ENCODE measurements at regions not wholly inside any gene's neighbourhood (a gene's known extent, or its start where the extent isn't known, plus 50 kb on each side); places are given as distances from the start of the nearest gene placed in this dataset.

DNA sequence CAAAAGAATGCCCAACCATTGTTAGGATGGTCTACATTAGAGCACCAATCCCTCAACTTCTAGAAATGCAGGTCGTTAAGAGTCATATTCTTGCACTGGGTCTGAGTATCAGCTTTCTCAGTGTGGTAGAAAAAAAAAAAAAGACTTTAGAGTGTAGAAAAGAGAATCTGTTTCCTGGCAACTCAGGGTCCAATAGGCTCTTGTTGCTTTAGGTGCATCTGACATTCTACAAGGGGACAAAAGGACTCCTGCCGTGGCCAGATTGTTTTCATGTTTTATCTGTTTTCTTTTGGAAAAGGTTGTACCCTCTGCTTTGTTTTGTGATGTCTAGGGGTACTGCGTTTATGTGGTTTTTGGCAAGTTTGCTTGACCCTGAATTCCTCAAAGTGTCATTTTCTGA lies 105.4 kb upstream of the KCNK2 start:
- no peak for DNase-seq (ENCODE audit: low spot score)
- ATAC-seq: no peak

DNA sequence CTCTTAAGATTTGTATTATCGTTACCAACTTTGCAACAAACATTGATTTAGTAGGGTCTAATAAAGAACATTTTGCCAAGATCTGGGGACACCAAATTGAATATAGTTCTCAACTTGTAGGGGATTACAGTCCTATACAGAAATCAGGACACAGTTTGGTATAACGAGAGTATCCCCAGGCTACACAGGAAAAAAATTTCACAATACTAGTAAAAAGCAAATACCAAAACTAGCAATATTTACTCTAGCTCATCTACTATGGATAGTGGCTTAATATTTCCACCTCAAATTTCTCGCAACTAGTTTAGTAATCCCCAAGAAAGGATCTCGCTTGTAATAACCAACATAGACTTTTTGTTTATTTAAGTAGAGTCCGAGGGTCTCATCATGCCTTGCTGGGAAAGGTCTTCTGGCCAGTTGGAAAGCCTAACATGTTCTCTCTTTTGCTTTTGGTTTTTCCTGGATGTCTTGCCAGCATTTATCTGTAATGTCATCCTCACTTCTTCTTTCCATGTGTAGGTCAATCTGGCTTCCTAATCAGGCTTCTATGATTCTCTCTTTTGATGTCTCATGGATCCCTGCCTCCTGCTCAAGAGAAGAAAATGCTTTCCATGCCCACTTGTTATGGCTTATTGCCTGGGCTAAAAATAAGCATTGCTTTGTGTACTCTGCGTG lies 104.7 kb upstream of the KCNK2 start:
- ATAC-seq: peak; percentile 87
- DNase-seq (ENCODE audit: low spot score): no peak

DNA sequence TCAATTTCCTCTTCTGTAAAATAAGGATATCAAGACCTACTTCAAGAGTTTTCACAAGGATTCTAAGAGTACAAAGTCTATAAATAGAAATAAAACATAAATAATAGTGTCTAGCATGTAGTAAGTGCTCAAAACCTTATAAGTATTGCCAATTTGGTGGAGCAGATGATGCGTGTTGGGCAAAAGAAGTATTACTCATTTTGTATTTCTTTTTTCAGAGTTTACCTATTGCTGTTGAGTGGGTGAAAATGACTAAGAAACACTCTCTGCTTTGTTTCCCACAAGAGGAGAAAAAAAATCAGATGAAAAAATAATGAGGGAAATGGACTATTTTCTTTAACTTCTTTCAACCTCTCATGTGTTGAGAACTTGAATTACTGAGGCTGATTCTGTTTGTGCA lies 103.3 kb upstream of the KCNK2 start:
- no peak for ATAC-seq
- no peak for DNase-seq (ENCODE audit: low spot score)

DNA sequence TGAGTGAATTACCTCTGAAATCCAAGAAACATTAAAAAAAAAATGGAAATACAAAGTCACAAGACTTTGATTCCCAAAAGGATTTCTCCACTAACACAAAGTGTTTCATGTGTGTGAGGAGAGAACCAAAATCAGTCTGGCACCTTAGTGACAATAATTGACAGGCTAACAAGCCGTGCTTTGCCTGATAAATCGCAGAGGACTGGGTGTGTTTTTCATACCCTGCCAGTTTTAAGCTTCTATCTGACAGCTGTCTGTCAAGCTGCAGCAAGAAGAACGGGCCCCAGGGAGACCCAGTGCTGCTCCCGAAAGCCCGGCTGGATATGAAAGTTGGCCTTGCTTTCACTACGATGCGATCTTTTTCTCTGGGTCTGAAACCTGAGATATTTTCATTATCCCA lies 101.6 kb upstream of the KCNK2 start:
- ATAC-seq (no peak), DNase-seq (ENCODE audit: low spot score) (no peak)

DNA sequence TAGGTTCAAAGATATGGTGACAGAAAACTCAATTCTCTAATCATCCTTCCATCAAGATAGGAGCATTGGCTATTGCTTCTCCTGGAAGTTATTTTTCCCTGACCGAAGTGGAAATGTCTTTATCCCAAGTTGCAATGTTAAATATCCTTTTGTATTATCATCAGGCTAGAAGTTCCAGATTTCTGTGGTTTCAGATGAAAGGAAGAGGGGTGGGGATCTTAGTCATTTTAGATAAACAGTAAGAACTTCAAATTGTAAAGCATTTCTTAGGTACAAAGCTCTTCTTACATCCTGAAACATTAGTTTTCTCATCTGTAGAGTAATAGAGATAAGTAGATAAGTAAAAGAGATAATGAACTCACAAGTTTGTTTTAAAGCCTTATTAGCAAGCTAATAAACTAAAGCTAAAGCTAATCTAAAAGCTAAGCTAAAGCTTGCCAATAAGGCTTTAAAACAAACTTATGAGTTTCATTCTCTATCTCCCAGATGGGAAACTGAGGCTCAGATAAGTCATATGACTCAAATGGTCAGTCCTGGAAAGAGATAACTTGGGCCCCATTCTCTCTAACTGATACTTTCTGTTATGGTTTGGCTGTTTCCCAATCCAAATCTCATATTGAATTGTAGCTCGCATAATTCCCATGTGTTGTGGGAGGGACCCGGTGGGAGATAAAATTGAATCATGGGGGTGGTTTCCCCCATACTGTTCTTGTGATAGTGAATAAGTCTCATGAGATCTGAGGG lies 99.2 kb upstream of the KCNK2 start:
- DNase-seq (ENCODE audit: low spot score) (no peak), ATAC-seq (no peak)

DNA sequence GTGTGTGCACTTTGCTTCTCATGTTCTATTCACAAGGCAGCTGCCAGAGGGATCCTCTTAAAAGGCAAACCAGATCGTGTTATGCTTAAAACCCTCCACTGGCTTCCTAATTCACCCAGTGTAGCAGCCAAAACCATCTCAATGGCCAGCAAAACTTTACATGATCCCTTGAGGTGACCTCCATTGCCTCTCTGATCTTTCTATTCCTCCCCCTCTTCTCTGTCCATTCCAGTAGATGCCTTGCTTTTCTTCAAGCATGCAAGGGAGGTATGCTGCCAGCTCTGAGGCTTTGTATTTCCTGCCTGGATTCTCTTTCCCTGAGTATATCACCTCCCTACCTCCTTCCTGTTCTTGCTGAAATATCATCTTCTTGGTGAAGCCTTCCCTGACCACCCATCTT lies 93.2 kb upstream of the KCNK2 start:
- DNase-seq (ENCODE audit: low spot score) (no peak), ATAC-seq (no peak)

DNA sequence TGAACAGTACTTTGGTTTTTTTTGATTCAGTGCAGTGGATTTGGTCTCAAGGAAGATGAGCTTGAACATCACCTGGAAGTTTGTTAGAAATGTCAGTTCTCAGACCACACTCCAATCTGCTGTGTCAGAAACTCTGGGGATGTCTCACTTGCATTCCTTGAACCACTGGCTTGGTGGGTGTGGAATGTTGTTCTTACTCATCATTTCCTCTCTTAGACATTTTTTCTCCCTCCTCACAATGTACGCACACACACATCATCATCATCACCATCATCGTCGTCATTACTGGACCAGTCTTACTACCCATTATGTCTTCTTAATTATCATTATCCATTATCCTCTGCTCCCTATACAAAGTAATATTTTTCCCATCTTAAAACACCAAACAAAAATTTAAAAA lies 91.9 kb upstream of the KCNK2 start:
- DNase-seq (ENCODE audit: low spot score) (no peak), ATAC-seq (no peak)

DNA sequence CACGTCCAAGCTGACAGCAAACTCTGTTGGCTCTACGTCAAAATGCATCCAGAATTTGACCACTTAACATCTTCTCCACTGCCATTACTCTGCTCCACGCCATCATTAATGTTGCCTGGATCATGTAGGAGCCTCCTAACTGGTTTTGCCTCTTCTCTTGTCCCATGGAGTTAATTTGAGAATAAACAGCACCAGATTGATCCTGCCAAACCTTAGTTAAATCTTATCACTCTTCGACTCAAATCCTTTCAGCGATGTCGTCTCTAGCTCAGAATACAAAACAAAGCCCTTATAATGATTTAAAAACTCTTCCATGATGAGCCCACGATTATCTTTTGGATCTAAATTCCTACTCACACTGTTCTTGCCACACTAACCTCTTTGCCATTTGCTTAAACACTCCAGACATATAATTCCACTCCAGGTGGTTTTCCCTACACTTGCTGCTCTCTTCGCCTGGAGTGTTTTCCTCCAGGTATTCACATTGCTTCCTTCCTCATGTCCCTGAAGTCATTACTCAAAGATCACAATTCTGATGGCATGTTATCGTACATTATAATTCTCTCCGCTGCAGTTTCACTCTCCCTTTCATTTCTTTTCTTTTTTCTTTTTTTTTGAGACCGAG lies 90.7 kb upstream of the KCNK2 start:
- no peak for ATAC-seq
- DNase-seq (ENCODE audit: low spot score): no peak

DNA sequence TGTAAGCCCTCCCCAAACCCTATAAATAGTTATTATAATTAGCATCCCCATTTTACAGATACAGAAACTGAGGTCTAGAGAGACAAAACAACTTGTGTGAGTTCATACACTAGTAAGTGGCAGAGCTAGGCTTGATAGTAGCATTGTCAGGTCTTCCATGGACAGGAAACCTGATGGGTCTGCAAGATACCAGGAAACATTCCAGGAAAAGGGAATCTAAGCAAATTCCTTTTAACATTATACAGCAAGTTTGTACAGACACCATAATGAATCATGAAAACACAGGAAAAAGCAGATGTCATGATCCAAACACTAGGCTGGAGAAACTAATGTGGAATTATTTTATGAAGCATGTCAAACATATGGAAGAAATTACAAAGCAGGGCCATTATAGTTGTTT lies 89.1 kb upstream of the KCNK2 start:
- ATAC-seq (no peak), DNase-seq (ENCODE audit: low spot score) (no peak)

DNA sequence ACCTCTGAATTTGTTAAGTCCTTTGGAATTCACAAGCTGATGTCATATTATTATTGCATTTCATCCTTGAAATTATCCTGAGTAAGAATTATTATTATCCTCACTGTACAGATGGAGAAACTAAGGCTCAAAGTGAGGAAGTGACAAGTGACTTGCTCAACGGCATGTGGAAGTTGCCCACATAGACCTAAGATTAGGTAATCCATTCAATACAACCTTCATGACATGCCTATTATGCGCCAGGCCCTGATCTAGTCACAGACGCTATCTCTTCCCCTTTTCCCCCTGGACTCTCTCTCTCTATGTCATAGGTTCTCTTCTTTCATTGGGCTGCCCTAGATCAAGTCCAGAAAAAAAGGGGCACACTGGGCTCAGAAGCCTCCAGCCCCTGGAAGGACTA lies 84.9 kb upstream of the KCNK2 start:
- ATAC-seq: no peak
- no peak for DNase-seq (ENCODE audit: low spot score)

DNA sequence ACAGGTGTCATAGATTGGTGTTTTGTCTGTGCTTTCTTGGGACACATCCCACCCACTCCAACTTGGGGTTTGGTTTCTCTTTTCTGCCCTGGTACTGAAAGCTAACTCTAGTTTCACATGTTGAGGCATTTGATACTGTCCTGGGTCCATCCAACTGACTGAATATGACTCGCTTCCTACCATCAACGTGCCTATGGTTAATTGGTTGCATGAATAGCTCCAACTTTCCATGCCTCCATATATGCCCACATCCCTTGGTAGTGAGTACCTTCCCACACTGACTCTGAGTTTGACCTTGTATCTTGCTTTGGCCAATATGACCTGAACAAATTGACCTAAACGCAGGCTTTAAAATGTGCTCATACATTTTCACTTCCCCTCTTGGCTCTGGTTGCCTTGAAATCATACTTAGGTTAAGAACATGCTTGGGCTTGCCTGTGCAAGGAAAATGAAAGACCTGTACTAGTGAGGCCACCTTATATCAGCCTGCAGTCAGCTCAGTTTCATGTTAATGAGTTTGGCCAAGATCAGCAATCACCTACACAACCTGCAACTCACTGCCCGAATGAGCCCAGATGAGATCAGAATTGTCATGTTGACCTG lies 81.0 kb upstream of the KCNK2 start:
- no peak for ATAC-seq
- DNase-seq (ENCODE audit: low spot score): no peak

DNA sequence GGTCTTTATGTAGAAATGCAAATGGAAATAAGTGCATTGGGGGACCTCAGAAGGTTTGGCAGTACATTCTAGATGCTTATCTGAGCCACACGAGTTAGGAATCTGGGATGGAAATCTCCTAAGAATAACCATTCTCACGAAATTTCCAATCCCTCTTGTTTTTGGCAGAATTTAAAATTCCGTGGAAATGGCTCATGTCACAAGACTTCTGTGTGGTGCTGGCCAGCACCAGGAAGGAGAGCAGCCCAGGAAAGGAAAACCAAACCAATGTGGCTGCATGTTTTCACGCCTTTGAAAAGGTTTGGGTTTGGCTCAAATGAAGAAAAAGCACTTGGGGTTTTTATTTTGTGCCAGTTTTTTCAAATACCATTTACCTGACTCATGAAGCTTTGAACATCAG lies 80.1 kb upstream of the KCNK2 start:
- DNase-seq (ENCODE audit: low spot score) (no peak), ATAC-seq (no peak)

DNA sequence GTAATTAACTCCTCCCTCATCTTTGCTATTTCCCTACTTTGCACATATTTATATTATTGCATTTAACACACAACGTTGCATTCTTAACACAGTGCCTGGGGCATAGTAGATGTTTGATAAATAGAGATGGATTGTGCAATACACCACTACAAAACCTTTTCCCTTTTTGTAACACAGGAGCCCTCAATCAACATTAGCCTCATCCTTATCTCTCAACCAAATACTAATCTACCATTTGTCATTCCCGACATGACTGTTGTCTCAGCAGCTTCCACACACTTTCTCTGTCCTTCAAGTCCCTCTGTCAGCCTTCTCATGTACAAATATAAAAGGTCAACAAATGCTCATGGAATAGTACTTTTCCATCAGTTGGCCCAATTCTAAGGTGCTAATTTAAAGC lies 78.9 kb upstream of the KCNK2 start:
- DNase-seq (ENCODE audit: low spot score) (no peak), ATAC-seq (no peak)

DNA sequence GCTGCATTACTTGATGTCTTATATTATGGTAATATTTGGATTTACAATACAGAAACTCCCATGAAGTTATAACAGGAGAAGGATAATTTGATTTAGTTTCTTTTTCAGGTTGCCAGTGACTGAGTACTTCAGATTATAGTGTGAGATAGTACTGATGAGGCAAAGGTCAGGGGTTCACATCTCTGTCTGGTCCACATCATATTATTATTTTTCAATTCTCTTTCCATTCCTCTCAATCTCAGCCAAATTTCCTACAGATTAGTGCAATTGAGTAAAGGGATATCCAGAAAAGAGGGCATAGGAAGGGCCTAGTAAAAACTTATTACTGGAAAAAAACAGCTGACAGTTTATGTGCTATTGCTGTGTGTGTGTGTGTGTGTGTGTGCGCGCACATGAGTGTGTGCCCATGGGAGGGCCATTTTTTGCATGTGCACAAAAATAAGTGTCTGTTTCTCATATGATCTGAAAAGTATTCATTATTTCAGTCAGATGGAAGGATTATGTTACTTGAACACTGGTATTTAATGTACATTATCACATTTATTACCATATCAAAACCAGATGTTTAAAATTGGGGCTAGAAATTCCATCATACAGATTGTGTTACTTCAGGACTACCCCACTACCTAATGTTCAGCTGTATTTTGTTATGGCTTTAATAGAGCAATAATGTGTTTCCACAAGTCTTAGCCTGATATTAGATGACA lies 78.3 kb upstream of the KCNK2 start:
- DNase-seq (ENCODE audit: low spot score): no peak
- no peak for ATAC-seq

DNA sequence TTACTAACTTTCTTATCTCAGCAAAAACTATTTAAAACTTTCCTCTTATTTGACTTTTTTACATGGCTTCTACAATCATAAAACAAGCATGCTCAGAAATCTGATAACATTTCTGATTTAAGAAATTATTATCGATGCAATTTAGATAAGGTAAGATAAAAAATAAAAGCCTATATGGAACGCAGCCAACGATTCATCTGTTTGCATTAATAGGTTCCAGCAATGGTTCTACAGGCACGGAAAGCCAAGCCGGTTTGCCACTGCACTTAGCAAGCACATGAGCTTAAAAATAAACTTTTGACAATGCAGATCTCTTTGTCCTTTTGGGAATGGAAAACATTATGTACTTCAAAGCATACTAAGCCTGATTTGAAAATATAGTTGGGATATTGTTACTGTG lies 77.5 kb upstream of the KCNK2 start:
- ATAC-seq (no peak), DNase-seq (ENCODE audit: low spot score) (no peak)

DNA sequence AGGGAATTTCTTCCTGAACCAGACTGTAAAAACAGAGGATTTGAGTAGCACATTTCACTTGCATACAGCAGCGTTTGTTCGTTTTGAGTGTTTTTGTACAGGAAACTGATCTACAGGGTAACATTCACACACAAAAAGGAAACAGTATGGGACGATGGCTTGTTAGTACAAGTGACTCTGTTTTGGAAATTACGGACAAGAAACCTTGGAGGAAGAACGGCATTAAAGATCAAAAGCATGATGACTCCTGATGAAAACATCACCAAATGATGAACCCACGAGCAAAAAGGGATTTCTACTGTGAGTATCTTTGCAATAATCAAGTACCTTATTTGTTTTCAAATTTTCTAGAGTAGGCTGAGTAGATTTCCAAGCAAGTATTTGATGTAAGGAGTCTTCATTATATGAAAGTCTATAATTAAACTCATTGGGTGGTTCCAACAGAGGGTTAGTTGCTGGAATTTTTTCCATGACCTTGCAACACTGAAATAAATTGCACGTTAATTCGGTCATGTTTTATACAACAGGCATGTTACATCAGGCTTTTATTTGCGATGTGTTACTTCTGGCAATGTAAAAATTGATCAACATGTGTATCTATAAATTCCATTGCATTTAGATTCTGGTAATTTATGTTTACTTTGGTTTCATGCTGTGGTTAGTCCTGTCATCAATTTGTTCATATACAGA lies 76.7 kb upstream of the KCNK2 start:
- no peak for ATAC-seq

DNA sequence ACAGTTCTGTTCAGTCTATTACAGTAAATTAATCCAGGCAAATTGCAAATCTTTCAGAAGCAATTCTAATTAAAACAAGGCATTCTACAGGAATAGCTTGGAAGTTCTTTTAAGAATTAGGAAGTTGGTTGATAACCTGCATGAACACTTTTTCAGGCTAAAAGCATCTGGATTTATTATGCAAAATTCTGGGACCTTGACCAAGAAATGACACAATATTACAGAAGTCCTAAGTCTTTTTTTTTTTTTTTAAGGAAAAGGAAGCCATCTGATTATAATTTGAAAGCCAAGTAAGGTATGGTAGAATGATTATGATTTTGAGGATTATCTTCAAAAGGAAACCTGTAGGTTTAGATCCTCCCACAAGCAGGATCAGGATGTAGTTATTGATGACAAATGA lies 74.7 kb upstream of the KCNK2 start:
- ATAC-seq (no peak), DNase-seq (ENCODE audit: low spot score) (no peak)

More for the DNA sequence above, 76.7 kb upstream of the KCNK2 start:
- no peak for DNase-seq (ENCODE audit: low spot score)

DNA sequence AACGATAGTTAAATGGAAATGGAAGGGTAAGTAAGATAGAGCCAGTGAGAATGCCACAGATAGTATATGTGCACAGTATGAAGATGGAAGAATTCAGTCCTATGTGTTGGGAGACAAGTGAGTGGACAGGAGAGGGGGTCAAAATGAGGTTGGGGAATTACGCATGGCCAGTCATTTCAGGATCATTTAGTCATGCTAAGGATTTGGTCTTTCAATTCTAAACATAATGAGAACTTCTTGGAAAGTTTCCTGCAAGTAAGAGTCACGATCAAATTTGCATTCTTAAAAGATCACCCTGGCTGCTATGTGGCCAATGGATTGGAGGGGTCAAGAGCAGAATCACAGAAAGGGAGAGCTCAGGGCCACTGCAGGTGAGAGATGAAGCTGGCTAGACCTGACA lies 64.0 kb upstream of the KCNK2 start:
- DNase-seq (ENCODE audit: low spot score) (no peak), ATAC-seq (no peak)

DNA sequence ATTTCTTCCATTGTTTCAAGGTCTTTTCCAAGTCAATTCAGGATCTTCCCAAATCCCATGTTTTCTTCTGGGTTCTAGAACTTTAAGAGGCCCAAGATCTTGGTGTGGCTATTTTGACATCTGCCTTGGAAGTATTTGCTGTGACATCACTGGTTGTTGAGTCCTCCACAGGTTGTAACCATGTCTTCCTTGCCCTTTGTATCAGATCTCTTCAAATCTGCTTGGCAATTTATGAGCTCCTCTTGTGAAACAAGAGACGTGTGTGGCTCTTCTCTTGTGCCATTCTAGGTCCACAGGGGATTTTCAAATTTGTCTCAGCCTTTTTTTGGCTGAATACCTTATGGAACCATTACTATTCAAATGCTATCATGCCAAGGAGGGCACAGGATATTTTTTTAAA lies 60.3 kb upstream of the KCNK2 start:
- ATAC-seq: peak; percentile 35

DNA sequence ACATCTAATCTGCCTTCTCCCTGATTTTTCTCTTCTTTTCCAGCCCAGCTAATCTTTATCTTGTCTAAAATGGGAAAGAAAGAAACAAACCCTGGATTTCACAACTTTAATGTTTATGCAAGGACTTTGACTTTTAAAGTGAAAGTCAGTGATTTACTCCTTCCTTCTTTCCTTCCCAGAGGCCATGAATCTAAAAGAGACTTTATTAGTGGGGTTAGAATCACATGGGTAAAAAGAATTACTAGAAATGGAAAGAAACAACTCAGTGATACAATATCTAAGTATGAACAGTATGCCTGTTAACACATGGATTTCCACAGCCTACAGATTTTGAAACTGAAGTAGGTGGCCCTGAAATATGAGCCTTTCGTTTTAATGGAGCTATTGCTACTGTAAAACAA lies 59.8 kb upstream of the KCNK2 start:
- ATAC-seq: peak; percentile 74

More for the DNA sequence above, 60.3 kb upstream of the KCNK2 start:
- no peak for DNase-seq (ENCODE audit: low spot score)

More for the DNA sequence above, 59.8 kb upstream of the KCNK2 start:
- no peak for DNase-seq (ENCODE audit: low spot score)

All from left lobe of liver (tissue), 2 donors.